LoVo (cell line): ENCODE measurements at regions not wholly inside any gene's neighbourhood (a gene's known extent, or its start where the extent isn't known, plus 50 kb on each side); places are given as distances from the start of the nearest gene placed in this dataset.
"Not testable (repeated sequence)": the region's sequence is repeated elsewhere in the genome, so short reads cannot be mapped to it uniquely, and the experiment has no call there.

Experiments used
- DNase-seq: peaks from one replicate; pipeline ENCODE4 v3.0.0-alpha.2; 2016; ENCODE audit warnings: low spot score

- DNase-seq = no peak
These were observed 171.9 kb upstream of the NRP1 start for GRCh38 chr10:33506391-33506790.

- DNase-seq = no peak
These were observed 166.7 kb upstream of the NRP1 start for GRCh38 chr10:33501161-33501560.

- DNase-seq = no peak
These were observed 164.0 kb upstream of the NRP1 start for GRCh38 chr10:33498391-33498891.

GRCh38 chr10:33497338-33497737, 162.9 kb upstream of the NRP1 start:
- no peak for DNase-seq

GRCh38 chr10:33496096-33496495, 161.6 kb upstream of the NRP1 start:
- DNase-seq = no peak

- no peak for DNase-seq
These were observed 160.3 kb upstream of the NRP1 start for GRCh38 chr10:33494694-33495265.

GRCh38 chr10:33493978-33494377, 159.5 kb upstream of the NRP1 start:
- no peak for DNase-seq

- DNase-seq = no peak
These were observed 159.0 kb upstream of the NRP1 start for GRCh38 chr10:33493497-33493896.

- DNase-seq = no peak
These were observed 158.4 kb upstream of the NRP1 start for GRCh38 chr10:33492701-33493345.

- no peak for DNase-seq
These were observed 155.2 kb upstream of the NRP1 start for GRCh38 chr10:33489501-33490176.

- DNase-seq = no peak
These were observed 152.7 kb upstream of the NRP1 start for GRCh38 chr10:33487014-33487776.

GRCh38 chr10:33485276-33485675, 150.8 kb upstream of the NRP1 start:
- no peak for DNase-seq

GRCh38 chr10:33484787-33485186, 150.3 kb upstream of the NRP1 start:
- no peak for DNase-seq

GRCh38 chr10:33483816-33484190, 149.3 kb upstream of the NRP1 start:
- no peak for DNase-seq

GRCh38 chr10:33483124-33483815, 148.8 kb upstream of the NRP1 start:
- DNase-seq = no peak

- DNase-seq = no peak
These were observed 148.0 kb upstream of the NRP1 start for GRCh38 chr10:33482486-33482885.

- no peak for DNase-seq
These were observed 146.7 kb upstream of the NRP1 start for GRCh38 chr10:33481184-33481583.

GRCh38 chr10:33480417-33480816, 145.9 kb upstream of the NRP1 start:
- not testable (repeated sequence) for DNase-seq

- no peak for DNase-seq
These were observed 144.2 kb upstream of the NRP1 start for GRCh38 chr10:33478675-33479125.

- no peak for DNase-seq
These were observed 143.7 kb upstream of the NRP1 start for GRCh38 chr10:33478089-33478674.

- no peak for DNase-seq
These were observed 143.0 kb upstream of the NRP1 start for GRCh38 chr10:33477291-33478088.
